NCI-H2081 (cell line): ENCODE measurements at regions not wholly inside any gene's neighbourhood (a gene's known extent, or its start where the extent isn't known, plus 50 kb on each side); places are given as distances from the start of the nearest gene placed in this dataset.

Experiments
- DNase-seq, 2 experiments: peaks; one replicate each; lab custom pipeline; 2025; lab: John Stamatoyannopoulos, UW

- DNase-seq, result no peak
Measured at GRCh38 chr2:2694746-2695145, 363.7 kb upstream of the MYT1L start.

DNA sequence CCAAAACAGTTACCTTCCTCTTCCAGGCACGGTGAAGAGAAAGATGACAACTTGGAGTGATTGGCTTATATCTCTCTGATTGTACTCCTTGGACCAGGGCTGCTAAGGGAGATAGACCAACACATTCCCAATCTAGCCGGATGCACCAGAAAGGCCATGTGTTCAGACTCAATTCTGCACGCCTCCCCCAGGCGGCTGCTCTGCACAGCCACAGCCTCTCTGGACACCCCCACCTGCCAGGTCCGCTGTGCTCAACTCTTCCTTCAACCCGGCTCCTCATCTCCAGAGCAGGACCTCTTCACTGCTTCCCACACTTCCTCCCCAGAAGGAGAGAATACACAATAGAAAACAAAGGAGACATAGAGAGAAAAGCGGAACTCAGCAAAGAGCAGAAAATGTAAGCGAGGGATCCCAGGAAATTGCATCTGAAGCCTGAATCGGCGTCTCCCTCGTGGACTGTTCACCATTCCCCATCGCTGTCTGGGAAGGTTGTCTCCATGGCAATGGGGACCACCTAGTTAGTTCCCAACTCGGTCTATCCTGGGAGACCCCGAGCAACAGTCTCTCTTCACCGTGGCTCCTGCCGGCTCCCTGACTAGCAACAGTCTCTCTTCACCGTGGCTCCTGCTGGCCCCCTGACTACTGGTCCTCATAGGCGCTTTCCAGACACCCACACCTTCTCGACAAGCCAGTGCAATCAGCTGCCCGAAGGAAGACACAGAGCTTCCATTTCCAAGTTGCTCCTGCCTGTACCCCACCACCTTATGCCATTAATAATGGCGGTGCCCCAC lies 361.7 kb upstream of the MYT1L start:
- no peak for DNase-seq

DNA sequence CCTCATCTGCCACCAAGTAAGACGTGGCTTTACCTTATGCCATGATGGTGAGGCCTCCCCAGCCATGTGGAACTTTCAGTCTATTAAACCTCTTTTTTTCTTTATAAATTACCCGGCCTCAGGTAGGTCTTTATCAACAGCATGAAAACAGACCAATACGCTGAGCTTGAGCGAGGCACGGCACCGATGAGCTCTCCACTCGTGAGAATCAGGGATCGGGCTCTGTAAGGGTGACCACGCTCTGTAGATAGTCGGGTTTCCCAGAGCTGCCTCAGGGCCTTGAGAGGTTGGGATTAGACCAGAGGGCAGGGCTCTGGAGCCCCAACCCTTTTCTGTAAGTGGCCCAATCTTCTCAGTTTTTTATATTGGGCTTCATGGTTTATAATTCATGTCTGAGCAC lies 360.3 kb upstream of the MYT1L start:
- no peak for DNase-seq

GRCh38 chr2:2690985-2691384 lies 359.9 kb upstream of the MYT1L start:
- DNase-seq, result no peak

DNA sequence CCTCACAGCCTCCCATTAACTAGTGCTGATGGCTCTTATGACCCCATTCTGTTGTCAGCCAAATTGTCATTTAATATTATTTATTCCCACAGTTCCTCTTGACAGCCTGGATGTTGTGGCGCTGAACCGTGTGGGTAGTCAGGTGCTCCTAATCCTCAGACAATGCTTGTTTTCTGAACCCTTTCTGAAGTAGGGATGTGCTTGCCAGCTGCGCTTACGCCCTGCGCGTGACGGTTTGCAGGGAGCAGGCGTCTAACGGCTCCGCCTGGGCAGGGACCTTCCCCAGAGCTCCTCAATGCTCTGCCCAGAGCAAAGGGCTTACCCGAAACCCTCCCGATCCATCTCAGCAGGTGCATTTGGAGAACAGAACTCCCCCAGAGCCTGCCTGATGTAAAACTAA lies 358.2 kb upstream of the MYT1L start:
- DNase-seq, result no peak

- DNase-seq, result no peak
Measured at GRCh38 chr2:2688254-2688653, 357.2 kb upstream of the MYT1L start.

- DNase-seq, result no peak
Measured at GRCh38 chr2:2687745-2688144, 356.7 kb upstream of the MYT1L start.

GRCh38 chr2:2686222-2686621 lies 355.1 kb upstream of the MYT1L start:
- no peak for DNase-seq

DNA sequence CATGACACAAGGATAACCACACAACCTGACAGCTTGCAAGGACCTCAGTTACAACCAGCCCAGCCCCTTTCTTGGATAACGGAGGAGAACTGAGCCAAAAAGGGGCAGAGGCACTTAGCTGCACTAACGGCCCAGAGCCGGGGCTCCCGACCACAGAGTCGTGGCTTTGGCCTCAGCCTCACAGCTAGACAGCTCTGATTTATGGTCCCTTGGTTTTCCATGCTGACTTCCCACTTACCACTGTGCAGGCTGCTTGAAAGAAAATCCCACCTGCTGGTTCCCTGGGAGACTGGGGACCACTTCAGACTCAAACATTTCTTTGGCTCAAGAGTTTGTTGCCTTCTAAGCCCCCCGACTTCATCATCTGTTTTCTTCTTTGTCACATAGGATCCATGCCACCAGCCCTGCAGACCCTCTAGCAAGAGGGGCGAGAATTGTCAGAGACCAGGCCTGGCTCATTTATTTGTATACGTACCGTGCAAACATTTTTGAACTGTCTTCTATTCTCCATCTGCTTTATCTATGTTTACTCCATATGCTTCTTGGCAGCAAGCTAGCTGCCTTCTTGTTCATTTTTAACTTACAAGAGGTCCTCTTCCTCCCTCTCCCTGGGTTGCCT lies 352.6 kb upstream of the MYT1L start:
- no peak for DNase-seq

GRCh38 chr2:2682700-2683342 lies 351.7 kb upstream of the MYT1L start:
- no peak for DNase-seq

DNA sequence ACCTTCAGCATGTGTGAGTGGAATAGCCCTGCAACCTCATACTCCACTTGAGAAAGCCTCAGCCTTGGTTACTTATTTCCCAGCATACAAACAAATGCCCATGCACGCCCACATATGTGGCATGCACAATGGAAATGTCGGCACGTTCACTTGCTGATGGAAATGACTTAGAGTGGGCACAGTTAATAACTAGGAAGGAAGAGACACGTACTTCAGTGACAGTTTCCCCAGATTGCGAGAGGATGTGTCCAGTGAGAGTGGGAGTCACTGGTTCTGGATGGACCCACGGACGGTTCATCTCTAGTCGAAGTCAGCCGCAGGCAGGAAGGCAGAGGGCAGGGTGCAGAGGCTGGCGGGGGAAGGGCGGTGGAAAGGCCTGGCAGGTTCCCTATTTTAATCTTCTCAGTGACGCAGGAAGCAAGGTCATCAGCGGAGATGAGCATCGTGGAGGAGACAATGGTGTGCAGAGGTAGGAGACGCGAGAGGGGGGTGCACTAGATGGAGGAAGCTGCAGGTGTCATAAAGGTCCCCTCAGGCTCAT lies 350.7 kb upstream of the MYT1L start:
- DNase-seq, result no peak

DNA sequence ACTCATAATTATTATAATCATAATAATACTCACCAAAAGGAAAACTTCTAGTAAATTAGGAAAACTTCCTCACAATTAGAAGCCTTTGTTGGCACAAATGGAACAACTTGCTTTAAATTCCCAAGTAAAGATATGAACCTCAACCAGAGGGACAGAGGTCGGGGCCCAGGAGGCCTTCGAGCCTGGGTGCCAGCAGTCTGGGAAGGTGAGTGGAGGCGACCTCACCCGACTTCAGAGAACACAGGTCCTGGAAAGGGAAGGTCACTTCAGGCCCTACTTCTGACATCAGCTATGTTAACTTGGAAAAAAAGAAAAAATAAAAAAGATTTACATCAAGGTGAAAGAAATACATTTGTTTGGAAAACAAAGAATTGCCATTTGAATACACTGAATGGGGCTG lies 350.0 kb upstream of the MYT1L start:
- DNase-seq, result no peak

GRCh38 chr2:2674831-2675230 lies 343.8 kb upstream of the MYT1L start:
- no peak for DNase-seq

- DNase-seq, result no peak
Measured at GRCh38 chr2:2673406-2673805, 342.3 kb upstream of the MYT1L start.

GRCh38 chr2:2672249-2672648 lies 341.2 kb upstream of the MYT1L start:
- no peak for DNase-seq

GRCh38 chr2:2671826-2672225 lies 340.8 kb upstream of the MYT1L start:
- DNase-seq, result no peak

DNA sequence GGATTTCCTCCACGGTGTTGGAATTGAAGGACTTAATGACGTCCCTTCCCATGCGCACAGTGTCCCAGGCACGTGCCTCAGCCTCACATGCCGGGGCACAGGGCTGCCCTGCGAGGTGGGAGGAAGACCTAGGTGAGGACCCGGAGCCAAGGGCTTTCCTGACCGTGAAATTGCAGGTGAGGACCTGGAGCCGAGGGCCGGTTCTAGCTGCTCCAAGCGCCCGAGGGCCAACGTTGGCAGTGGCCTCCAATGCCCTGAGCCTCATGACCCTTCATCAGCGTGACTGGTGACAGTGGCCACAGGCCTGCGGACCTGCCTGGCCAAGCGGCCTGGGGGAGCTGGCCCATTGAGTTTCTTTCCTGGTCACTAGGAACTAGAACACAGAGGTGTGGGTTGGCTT lies 338.2 kb upstream of the MYT1L start:
- no peak for DNase-seq

DNA sequence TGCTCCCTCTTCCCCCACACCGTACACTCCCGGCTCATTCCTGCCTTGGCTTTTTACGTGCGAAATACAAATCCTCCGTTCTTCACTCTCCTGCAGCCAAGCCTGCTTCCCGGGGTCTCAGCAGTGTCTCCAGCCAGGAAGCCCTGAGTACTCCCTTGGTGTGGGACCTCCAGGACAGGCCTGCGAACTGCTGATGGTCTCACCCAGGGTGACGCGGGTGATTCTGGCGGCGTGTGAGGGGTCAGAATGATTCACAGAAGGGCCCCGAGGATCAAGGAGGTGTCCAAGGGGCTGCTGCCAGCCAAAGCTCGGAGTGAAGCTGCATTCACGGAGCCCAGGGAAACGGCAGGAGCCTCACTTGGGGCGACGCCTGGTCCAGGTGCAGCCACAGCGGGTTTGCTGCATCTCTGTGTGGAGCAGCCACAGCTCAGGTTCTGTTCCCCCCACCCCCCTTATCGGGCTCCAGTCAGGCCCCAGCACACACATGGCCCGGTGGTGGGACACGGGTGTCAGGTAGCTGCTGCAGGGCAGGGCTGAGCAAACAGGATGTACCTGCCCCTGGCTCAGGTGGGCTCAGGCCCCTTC lies 337.7 kb upstream of the MYT1L start:
- DNase-seq, result no peak

DNA sequence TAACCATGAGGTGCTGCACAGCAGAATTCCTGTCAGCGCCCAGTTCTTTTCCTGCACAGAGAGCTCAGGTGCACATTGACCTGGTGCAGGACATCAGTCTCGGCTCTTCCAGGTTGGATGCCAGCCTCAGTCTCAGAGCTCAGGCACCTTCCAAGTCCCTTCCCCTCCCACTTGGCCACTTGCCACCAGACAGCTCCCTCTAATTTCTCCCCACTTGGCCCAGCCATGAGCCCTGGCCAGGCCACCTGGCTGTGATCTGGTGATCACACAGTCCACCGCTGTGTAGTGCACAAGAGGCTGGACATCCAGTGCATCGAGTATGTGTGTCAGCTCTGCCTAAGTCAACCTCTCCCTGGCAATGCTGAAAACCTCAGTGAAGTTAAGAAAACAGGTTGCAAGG lies 336.6 kb upstream of the MYT1L start:
- DNase-seq, result no peak

DNA sequence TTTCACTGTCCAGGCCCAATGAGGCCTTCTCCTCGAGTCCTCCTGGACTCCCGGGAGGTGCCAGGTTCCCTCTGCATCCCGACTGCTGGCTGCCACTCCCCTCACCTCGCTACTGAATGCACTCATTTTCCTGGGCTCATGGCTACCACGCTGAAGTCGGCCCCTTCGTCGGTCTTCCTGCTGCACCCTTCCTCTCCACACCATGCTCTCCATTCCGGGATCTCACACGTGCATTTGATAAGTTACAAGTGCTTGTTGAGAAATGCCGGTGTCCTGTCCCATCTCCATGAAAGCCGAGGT lies 334.7 kb upstream of the MYT1L start:
- DNase-seq, result no peak

DNA sequence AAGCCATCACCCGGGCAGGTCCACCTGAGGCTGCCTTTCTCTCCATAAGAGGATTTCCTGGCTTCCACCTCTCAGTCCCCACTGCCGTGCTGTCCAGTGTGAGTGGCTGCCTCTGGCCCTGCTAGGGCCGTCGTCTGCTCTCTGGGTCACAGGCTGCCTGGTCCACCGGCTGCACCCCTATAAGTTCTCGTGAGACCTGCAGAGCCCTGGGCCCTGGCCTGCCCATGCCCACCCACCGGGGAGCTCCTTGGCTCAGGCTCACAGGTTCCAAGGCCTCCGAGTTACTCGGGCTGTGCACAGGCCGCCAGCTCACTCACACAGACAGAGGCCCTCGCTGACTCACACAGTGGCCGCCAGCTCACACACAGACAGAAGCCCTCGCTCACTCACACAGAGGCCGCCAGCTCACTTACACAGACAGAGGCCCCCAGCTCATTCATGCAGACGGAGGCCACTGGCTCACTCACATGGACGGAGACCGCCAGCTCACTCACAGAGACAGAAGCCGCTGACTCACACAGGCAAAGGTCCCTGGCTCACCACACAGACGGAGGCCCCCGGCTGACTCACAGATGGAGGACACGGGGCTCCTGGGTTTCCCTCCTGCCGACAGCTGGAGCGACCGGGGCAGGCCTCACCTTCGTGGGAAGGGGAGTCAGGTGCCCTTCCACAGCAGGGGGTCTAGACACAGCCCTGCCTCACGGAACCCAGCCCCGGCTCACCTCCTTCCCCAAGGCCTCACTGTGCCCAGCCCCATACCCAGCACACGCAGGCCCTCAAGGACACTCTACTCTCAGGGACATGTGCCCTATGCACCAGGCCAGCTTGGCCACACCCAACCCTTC lies 334.1 kb upstream of the MYT1L start:
- DNase-seq, result no peak

DNA sequence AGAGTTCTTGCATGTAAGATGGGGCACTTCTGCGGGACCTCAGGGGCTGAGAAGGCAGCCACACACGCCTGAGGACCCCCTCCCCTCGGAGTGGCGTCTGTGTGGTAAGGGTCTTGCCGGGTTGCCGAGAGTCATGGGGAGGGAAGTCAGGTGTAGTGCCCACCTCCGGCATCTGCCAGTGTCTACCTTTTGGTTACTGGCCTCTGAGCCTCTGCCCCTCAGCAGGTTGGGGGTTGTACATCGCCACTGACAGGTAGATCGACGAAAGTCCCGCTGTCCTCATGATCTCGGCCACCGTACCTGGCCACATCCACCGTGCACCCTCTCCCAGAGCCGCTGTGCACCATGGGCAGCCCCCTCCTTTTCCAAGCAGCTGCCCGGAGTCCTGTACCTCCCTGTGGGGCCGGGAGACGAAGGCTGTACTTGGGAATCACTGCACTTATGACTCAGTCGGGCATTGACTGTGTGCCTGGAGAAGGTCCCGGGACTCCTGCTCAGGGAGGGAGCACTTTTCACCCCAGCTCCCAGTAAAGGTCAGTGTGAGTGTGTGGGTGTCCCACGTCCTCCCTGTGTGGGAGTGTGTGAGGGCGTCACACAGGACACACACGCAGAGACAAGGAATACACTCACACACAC lies 332.4 kb upstream of the MYT1L start:
- DNase-seq, result no peak
